BJ (cell line): ENCODE measurements at regions not wholly inside any gene's neighbourhood (a gene's known extent, or its start where the extent isn't known, plus 50 kb on each side); places are given as distances from the start of the nearest gene placed in this dataset.

ENCODE experiments used
- CTCF ChIA-PET: fragments of 350-600 bp; formaldehyde crosslinking; extraction: SDS; loops from one replicate; lab custom pipeline; 2021; ENCODE audit warnings: antibody characterized with exemption, inconsistent platforms; lab: Yijun Ruan, JAX
- POLR2A ChIA-PET: fragments of 300-600 bp; sonication (Branson Sonifier 250); formaldehyde crosslinking; extraction: SDS; loops from one replicate; lab custom pipeline; 2021; ENCODE audit warnings: antibody characterized with exemption; lab: Charles Lee
- DNase-seq: peaks from one replicate; pipeline ENCODE4 v3.0.0-alpha.2; 2011; ENCODE audit warnings: low read depth
- H3K27me3 ChIP-seq: 2 replicates; pipeline ENCODE4 v1.6.0; 2011; ENCODE audit warnings: low read length; ENCODE audit not compliant: control insufficient read depth, insufficient read depth
- H3K36me3 ChIP-seq: 2 replicates; pipeline ENCODE4 v1.5.1; 2011; ENCODE audit warnings: low read length; ENCODE audit not compliant: control insufficient read depth, insufficient read depth
- H3K4me3 ChIP-seq: 2 replicates; pipeline ENCODE4 v1.5.1; 2011; ENCODE audit warnings: low read depth, mild to moderate bottlenecking, control low read depth, low read length
- CTCF ChIP-seq: IDR thresholded peaks from 2 replicates; pipeline ENCODE4 v1.5.1; 2011; ENCODE audit warnings: low read depth, mild to moderate bottlenecking, control low read depth, inconsistent platforms, low read length, moderate library complexity; ENCODE audit not compliant: insufficient read depth

- POLR2A ChIA-PET, result no interaction called here
These were observed 100.0 kb upstream of the IQSEC1 start for GRCh38 chr3:13173186-13173585.

GRCh38 chr3:13172644-13173013 is 99.4 kb upstream of the IQSEC1 start:
- H3K36me3 ChIP-seq, result no peaks in the 10 kb centered on the region
- ChIA-PET POLR2A (no interaction called here), CTCF (no interaction called here)
- no peak for DNase-seq
- no peaks in the 10 kb centered on the region; the same call in 1 of the 2 replicates for H3K27me3 ChIP-seq
- no peak overlapping the region for H3K4me3 ChIP-seq
- TF ChIP-seq CTCF, result no peak

More at GRCh38 chr3:13173186-13173585, 100.0 kb upstream of the IQSEC1 start:
- no peak for TF ChIP-seq CTCF
- CTCF ChIA-PET, result no interaction called here
- H3K4me3 ChIP-seq, result no peak overlapping the region
- H3K27me3 ChIP-seq, result no peaks in the 10 kb centered on the region; the same call in 1 of the 2 replicates
- H3K36me3 ChIP-seq, result no peaks in the 10 kb centered on the region
- no peak for DNase-seq

DNA sequence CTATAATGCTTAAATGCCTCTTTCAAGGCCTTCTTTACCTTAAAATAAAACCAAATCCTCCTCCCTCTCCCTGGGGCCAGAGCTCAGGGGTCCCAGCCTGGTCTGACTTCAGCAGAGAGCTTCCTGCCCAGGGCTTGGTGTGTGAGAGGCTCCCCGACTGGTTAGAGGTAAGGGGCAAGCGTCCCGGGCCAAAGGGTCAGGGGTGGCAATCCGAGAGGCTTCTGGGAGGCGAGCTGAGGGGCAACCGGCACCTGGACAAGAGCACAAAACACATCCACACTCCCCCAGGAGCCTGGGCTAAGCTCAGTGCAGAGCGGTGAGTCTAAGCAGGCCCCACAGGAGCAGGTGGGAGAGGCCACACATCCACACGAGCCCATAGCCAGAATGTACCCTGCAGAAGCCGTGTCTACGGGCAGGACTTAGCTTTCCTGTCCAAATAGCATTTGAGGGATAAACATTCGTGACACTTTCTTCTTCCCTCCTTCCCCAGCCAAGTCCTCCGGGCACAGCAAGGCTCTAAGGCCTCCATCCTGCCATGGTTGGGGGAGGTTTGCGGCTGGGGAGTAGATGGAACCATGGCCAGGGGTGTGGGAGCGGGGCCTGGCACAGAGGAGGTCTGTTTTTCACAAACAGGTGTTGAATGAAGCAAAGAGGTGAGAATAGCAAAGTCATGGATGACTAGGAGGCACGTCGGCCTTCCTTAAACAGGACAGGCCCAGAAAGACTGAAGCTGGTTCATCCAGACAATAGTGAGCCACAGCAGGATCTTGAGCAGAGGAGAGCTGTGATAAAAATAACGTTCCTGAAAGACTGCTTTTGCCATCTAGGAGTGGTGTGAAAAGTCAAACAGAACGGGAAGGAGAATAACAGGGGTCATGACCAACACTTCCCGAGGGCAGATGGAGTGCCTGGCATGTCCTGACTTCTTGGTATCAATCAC is 98.7 kb upstream of the IQSEC1 start:
- ChIA-PET POLR2A (no interaction called here), CTCF (no interaction called here)
- TF ChIP-seq CTCF, result no peak
- Histone ChIP-seq H3K4me3 (no peak overlapping the region), H3K36me3 (no peaks in the 10 kb centered on the region), H3K27me3 (no peaks in the 10 kb centered on the region; the same call in 1 of the 2 replicates)
- DNase-seq, result no peak

- ChIA-PET POLR2A (no interaction called here), CTCF (interaction anchor here (1.0 kb wide), 1 partner anchor 30 kb away, joined by 3 read pairs; no protein-coding TSS in a partner anchor)
- no peaks in the 10 kb centered on the region for H3K27me3 ChIP-seq
- TF ChIP-seq CTCF, result no peak
- no peaks in the 10 kb centered on the region for H3K36me3 ChIP-seq
- DNase-seq, result no peak
- no peak overlapping the region for H3K4me3 ChIP-seq
These were observed 97.1 kb upstream of the IQSEC1 start for GRCh38 chr3:13170317-13170716.

GRCh38 chr3:13168391-13168790 is 95.2 kb upstream of the IQSEC1 start:
- DNase-seq, result no peak
- CTCF ChIA-PET, result no interaction called here
- no peak for TF ChIP-seq CTCF
- Histone ChIP-seq H3K4me3 (no peak overlapping the region), H3K27me3 (no peaks in the 10 kb centered on the region), H3K36me3 (no peaks in the 10 kb centered on the region)
- POLR2A ChIA-PET, result no interaction called here
